ENCODE measurements at regions not wholly inside any gene's neighbourhood (a gene's known extent, or its start where the extent isn't known, plus 50 kb on each side); places are given as distances from the start of the nearest gene placed in this dataset.

- no peak for DNase-seq (ENCODE audit: low read depth in 2 of 2)
Measured at GRCh38 chr22:48340727-48341709, 1486.7 kb downstream of the BRD1 start.

GRCh38 chr22:48340191-48340590 is 1487.5 kb downstream of the BRD1 start:
- no peak for DNase-seq (ENCODE audit: low read depth in 2 of 2)

GRCh38 chr22:48338793-48339705 is 1488.6 kb downstream of the BRD1 start:
- no peak for DNase-seq (ENCODE audit: low read depth in 2 of 2)

- DNase-seq (ENCODE audit: low read depth in 2 of 2), result no peak
Measured at GRCh38 chr22:48337957-48338792, 1489.5 kb downstream of the BRD1 start.

GRCh38 chr22:48336339-48337060 is 1491.2 kb downstream of the BRD1 start:
- no peak for DNase-seq (ENCODE audit: low read depth in 2 of 2)

- no peak for DNase-seq (ENCODE audit: low read depth in 2 of 2)
Measured at GRCh38 chr22:48335442-48336139, 1492.1 kb downstream of the BRD1 start.

- DNase-seq (ENCODE audit: low read depth in 2 of 2), result no peak
Measured at GRCh38 chr22:48334971-48335370, 1492.7 kb downstream of the BRD1 start.

- DNase-seq (ENCODE audit: low read depth in 2 of 2), result no peak
Measured at GRCh38 chr22:48333816-48334735, 1493.6 kb downstream of the BRD1 start.

- no peak for DNase-seq (ENCODE audit: low read depth in 2 of 2)
Measured at GRCh38 chr22:48333323-48333763, 1494.3 kb downstream of the BRD1 start.

GRCh38 chr22:48332438-48333322 is 1495.0 kb downstream of the BRD1 start:
- DNase-seq (ENCODE audit: low read depth in 2 of 2), result no peak

- no peak for DNase-seq (ENCODE audit: low read depth in 2 of 2)
Measured at GRCh38 chr22:48331691-48332220, 1495.9 kb downstream of the BRD1 start.

GRCh38 chr22:48331266-48331665 is 1496.4 kb downstream of the BRD1 start:
- no peak for DNase-seq (ENCODE audit: low read depth in 2 of 2)

- DNase-seq (ENCODE audit: low read depth in 2 of 2), result no peak
Measured at GRCh38 chr22:48327721-48328120, 1500.0 kb downstream of the BRD1 start.

GRCh38 chr22:48323746-48324145 is 1503.9 kb downstream of the BRD1 start:
- DNase-seq (ENCODE audit: low read depth in 2 of 2), result no peak

- DNase-seq (ENCODE audit: low read depth in 2 of 2), result no peak
Measured at GRCh38 chr22:48322907-48323306, 1504.8 kb downstream of the BRD1 start.

- DNase-seq (ENCODE audit: low read depth in 2 of 2), result no peak
Measured at GRCh38 chr22:48321986-48322545, 1505.6 kb downstream of the BRD1 start.

- no peak for DNase-seq (ENCODE audit: low read depth in 2 of 2)
Measured at GRCh38 chr22:48320683-48321451, 1506.8 kb downstream of the BRD1 start.
